ENCODE measurements at regions not wholly inside any gene's neighbourhood (a gene's known extent, or its start where the extent isn't known, plus 50 kb on each side); places are given as distances from the start of the nearest gene placed in this dataset.

GRCh38 chr13:44140146-44140545, 233.5 kb upstream of the SERP2 start:
- no peak overlapping the region for H3K27ac ChIP-seq
- peaks cover 0 to 18% (median 3%) of the 10 kb centered on the region in 3 donors for H3K4me1 ChIP-seq
- no peak overlapping the region for H3K4me3 ChIP-seq
- H3K9me3 ChIP-seq = no peaks in the 10 kb centered on the region
- H3K27me3 ChIP-seq = no peaks in the 10 kb centered on the region
- ATAC-seq = no peak
- no peak for TF ChIP-seq POLR2AphosphoS5 (IDR thresholded peaks at IDR 0.05)
- TF ChIP-seq POLR2A (IDR thresholded peaks at IDR 0.05) = no peak
- WGBS, 2 donors (ENCODE audit: low coverage in 1 of 2) = 77 to 90% methylated on average over 2 to 4 of the region's 7 CpGs
- no peaks in the 10 kb centered on the region for H3K36me3 ChIP-seq

DNA sequence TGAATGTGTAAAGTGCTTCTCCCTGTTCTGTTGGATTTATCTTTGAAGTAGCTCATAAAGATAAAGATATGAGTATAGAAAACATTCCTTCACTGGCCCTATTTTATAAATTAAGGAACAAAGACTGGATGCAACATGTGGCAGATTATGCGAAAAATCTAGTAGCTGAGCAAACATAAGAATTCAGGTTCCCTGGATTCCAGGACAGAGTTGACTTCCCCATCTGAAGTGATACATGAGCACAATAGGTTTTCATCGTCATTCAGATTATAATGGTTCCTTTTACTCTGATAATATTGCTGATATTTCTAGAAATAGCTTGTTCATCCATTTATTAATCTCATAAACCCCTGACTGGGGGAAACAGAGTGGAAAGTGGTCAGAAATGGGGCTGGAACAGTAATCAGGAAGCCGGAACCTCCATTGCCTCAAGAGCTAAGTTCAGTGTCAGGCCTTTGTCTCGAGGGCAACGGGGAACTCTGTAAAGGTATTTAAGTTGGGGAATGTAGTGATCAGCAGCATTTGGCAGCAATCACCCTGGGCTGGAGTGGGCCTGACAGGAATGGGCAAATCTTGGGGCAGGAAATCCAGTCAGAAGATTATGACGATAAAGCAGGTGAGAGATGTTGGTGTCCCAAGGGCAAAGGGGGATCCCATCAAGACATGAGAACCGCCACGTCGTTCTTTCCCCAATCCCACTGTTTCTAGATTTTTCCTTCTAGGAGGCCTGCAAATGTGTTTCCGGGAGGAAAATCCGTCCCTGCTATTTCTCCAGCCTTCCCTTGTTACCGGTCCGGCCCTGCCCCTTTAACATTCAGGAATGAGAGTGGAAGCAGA, 232.5 kb upstream of the SERP2 start:
- no peak for ATAC-seq
- Histone ChIP-seq H3K4me3 (peak overlapping the region; percentile 21 to 55), H3K36me3 (no peaks in the 10 kb centered on the region), H3K27ac (peak overlapping the region; percentile 58 to 94 (median 92)), H3K9me3 (no peaks in the 10 kb centered on the region), H3K27me3 (no peaks in the 10 kb centered on the region), H3K4me1 (peaks cover 0 to 18% (median 3%) of the 10 kb centered on the region in 3 donors)
- TF ChIP-seq, protein P1, sequence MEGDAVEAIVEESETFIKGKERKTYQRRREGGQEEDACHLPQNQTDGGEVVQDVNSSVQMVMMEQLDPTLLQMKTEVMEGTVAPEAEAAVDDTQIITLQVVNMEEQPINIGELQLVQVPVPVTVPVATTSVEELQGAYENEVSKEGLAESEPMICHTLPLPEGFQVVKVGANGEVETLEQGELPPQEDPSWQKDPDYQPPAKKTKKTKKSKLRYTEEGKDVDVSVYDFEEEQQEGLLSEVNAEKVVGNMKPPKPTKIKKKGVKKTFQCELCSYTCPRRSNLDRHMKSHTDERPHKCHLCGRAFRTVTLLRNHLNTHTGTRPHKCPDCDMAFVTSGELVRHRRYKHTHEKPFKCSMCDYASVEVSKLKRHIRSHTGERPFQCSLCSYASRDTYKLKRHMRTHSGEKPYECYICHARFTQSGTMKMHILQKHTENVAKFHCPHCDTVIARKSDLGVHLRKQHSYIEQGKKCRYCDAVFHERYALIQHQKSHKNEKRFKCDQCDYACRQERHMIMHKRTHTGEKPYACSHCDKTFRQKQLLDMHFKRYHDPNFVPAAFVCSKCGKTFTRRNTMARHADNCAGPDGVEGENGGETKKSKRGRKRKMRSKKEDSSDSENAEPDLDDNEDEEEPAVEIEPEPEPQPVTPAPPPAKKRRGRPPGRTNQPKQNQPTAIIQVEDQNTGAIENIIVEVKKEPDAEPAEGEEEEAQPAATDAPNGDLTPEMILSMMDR (IDR thresholded peaks at IDR 0.05) = no peak
- TF ChIP-seq POLR2A (IDR thresholded peaks at IDR 0.05) (no peak), EP300 (IDR thresholded peaks at IDR 0.05) (no peak), POLR2AphosphoS5 (IDR thresholded peaks at IDR 0.05) (no peak)
- 48 to 49% methylated on average over 10 to 11 of the region's 13 CpGs for WGBS, 2 donors (ENCODE audit: low coverage in 1 of 2)

DNA sequence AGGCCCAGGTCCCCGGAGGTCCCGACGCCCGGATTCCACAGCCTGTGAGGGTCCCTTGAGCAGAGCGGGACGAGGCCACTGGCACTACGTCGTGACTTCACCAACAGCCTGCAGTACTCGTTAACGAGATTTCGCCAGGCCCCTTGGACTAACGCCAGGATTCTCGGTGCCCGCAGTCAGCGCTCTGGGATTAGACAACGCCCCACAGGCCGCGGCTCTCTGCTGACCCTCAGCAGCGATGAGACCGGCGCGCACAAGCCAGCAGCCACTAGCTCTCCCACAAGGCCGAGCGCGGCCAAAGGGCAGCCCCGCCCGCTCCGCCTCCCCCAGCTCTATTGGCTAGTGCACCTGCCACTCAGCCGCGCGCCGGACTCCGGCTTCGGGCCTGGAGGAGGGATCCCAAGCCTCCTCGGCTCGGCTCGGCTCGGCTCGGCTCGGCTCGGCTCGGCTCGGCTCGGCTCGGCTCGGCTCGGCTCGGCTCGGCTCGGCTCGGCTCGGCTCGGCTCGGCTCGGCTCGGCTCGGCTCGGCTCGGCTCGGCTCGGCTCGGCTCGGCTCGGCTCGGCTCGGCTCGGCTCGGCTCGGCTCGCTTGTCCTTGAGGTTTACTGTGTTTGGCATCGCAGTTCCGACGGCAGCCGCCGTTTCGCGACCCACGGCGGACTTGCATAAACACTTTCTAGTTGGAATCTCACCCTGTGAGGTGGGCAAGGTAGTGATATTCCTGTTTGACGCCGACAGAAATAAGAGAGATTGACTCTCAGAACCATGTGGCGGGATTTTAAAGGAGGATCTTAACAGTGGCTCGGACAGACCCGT, 231.7 kb upstream of the SERP2 start:
- H3K9me3 ChIP-seq = no peaks in the 10 kb centered on the region
- ATAC-seq = peak; percentile 100
- TF ChIP-seq POLR2AphosphoS5 (IDR thresholded peaks at IDR 0.05) (peak; percentile 96), EP300 (IDR thresholded peaks at IDR 0.05) (no peak), POLR2A (IDR thresholded peaks at IDR 0.05) (peak; percentile 79 to 85)
- TF ChIP-seq, protein P1 (IDR thresholded peaks at IDR 0.05) = peak in 2 of 4 experiments; percentile 54 to 57

DNA sequence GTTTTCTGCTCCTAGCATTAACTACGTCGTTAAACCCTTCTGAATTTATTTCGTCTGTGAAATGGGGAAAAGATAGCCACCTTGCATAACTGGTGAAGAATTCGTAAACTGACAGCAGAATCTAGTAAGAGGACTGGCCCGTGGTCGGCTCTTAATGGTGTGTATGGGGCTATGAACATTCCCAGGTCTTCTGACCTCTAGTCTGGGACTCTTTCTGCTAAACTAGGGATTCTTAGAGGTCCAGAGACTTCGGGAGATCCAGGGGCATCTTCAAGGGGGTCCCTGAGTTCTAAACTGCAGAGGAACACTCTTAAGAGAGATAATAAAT, 231.1 kb upstream of the SERP2 start:
- H3K36me3 ChIP-seq = no peaks in the 10 kb centered on the region
- no peaks in the 10 kb centered on the region for H3K27me3 ChIP-seq
- ATAC-seq = peak; percentile 1
- H3K4me1 ChIP-seq = peaks cover 0 to 18% (median 3%) of the 10 kb centered on the region in 3 donors
- WGBS, 2 donors (ENCODE audit: low coverage in 1 of 2) = 5 to 7% methylated on average over 4 to 7 of the region's 7 CpGs
- no peaks in the 10 kb centered on the region for H3K9me3 ChIP-seq
- H3K4me3 ChIP-seq = peak overlapping the region; percentile 38 to 55
- no peak for TF ChIP-seq POLR2AphosphoS5 (IDR thresholded peaks at IDR 0.05)
- TF ChIP-seq EP300 (IDR thresholded peaks at IDR 0.05) = no peak
- TF ChIP-seq, protein P1 (IDR thresholded peaks at IDR 0.05) = no peak
- no peak for TF ChIP-seq POLR2A (IDR thresholded peaks at IDR 0.05)
- H3K27ac ChIP-seq = peak overlapping the region; percentile 68 to 94 (median 86)

More for the DNA sequence above, 231.7 kb upstream of the SERP2 start:
- Histone ChIP-seq H3K4me3 (peak overlapping the region; percentile 38 to 55), H3K27me3 (no peaks in the 10 kb centered on the region), H3K36me3 (no peaks in the 10 kb centered on the region), H3K4me1 (peaks cover 0 to 18% (median 3%) of the 10 kb centered on the region in 3 donors), H3K27ac (peak overlapping the region; percentile 68 to 94 (median 92))
- WGBS, 2 donors (ENCODE audit: low coverage in 1 of 2) = 0% methylated on average over 2 to 4 of the region's 84 CpGs

- H3K4me1 ChIP-seq = peaks cover 0 to 18% (median 3%) of the 10 kb centered on the region in 3 donors
- H3K9me3 ChIP-seq = no peaks in the 10 kb centered on the region
- no peak for ATAC-seq
- TF ChIP-seq, protein P1 (IDR thresholded peaks at IDR 0.05) = no peak
- TF ChIP-seq EP300 (IDR thresholded peaks at IDR 0.05) = no peak
- TF ChIP-seq POLR2AphosphoS5 (IDR thresholded peaks at IDR 0.05) = no peak
- TF ChIP-seq POLR2A (IDR thresholded peaks at IDR 0.05) = no peak
- H3K27me3 ChIP-seq = no peaks in the 10 kb centered on the region
- no peaks in the 10 kb centered on the region for H3K36me3 ChIP-seq
- 62 to 72% methylated on average over 3 to 4 of the region's 4 CpGs for WGBS, 2 donors (ENCODE audit: low coverage in 1 of 2)
- no peak overlapping the region for H3K27ac ChIP-seq
- peak overlapping the region; percentile 38 to 55 for H3K4me3 ChIP-seq
These were observed 230.5 kb upstream of the SERP2 start for GRCh38 chr13:44142941-44143665.
